ENCODE measurements at regions not wholly inside any gene's neighbourhood (a gene's known extent, or its start where the extent isn't known, plus 50 kb on each side); places are given as distances from the start of the nearest gene placed in this dataset.

- no peak for DNase-seq (ENCODE audit: extremely low spot score)
- CTCF ChIA-PET = interaction anchor here (1.2 to 1.4 kb wide), 2 partner anchors 9 to 16 kb away, joined by 3 to 5 read pairs; no protein-coding TSS in a partner anchor
- POLR2A ChIA-PET = no interaction called here
- no peak for TF ChIP-seq CTCF (IDR thresholded peaks at IDR 0.05; ENCODE audit: control extremely low read depth, extremely low read depth, low read depth, missing control alignments)
Observed at GRCh38 chr3:31057891-31058290, 163.4 kb upstream of the GADL1 start.

GRCh38 chr3:31064021-31064420, 169.6 kb upstream of the GADL1 start:
- POLR2A ChIA-PET = no interaction called here

GRCh38 chr3:31065765-31066164, 171.3 kb upstream of the GADL1 start:
- DNase-seq (ENCODE audit: extremely low spot score) = no peak
- ChIA-PET POLR2A (no interaction called here), CTCF (interaction anchor here (1.1 to 1.3 kb wide), 2 partner anchors 9 to 14 kb away, joined by 3 read pairs; no protein-coding TSS in a partner anchor)
- TF ChIP-seq CTCF (IDR thresholded peaks at IDR 0.05; ENCODE audit: control extremely low read depth, extremely low read depth, low read depth, missing control alignments) = no peak

More at GRCh38 chr3:31064021-31064420, 169.6 kb upstream of the GADL1 start:
- TF ChIP-seq CTCF (IDR thresholded peaks at IDR 0.05; ENCODE audit: control extremely low read depth, extremely low read depth, low read depth, missing control alignments) = no peak
- CTCF ChIA-PET = no interaction called here
- DNase-seq (ENCODE audit: extremely low spot score) = no peak

GRCh38 chr3:31067004-31067403, 172.5 kb upstream of the GADL1 start:
- no peak for TF ChIP-seq CTCF (IDR thresholded peaks at IDR 0.05; ENCODE audit: control extremely low read depth, extremely low read depth, low read depth, missing control alignments)
- ChIA-PET CTCF (interaction anchor here (1.1 to 1.3 kb wide), 3 partner anchors 9 to 16 kb away, joined by 3 read pairs; no protein-coding TSS in a partner anchor), POLR2A (no interaction called here)
- DNase-seq (ENCODE audit: extremely low spot score) = no peak

- no peak for DNase-seq (ENCODE audit: extremely low spot score)
- CTCF ChIA-PET = interaction anchor here (0.9 to 1.0 kb wide), 2 partner anchors 9 kb away, joined by 3 read pairs; no protein-coding TSS in a partner anchor
- POLR2A ChIA-PET = no interaction called here
- TF ChIP-seq CTCF (IDR thresholded peaks at IDR 0.05; ENCODE audit: control extremely low read depth, extremely low read depth, low read depth, missing control alignments) = no peak
Observed at GRCh38 chr3:31075471-31075870, 181.0 kb upstream of the GADL1 start.

GRCh38 chr3:31075876-31076275, 181.4 kb upstream of the GADL1 start:
- no peak for TF ChIP-seq CTCF (IDR thresholded peaks at IDR 0.05; ENCODE audit: control extremely low read depth, extremely low read depth, low read depth, missing control alignments)
- CTCF ChIA-PET = interaction anchor here (0.9 to 1.0 kb wide), 2 partner anchors 9 kb away, joined by 3 read pairs; no protein-coding TSS in a partner anchor
- DNase-seq (ENCODE audit: extremely low spot score) = no peak
- POLR2A ChIA-PET = no interaction called here
